Left ventricle myocardium inferior (tissue), 1 donor: ENCODE measurements at regions not wholly inside any gene's neighbourhood (a gene's known extent, or its start where the extent isn't known, plus 50 kb on each side); places are given as distances from the start of the nearest gene placed in this dataset.

Experiments
- DNase-seq: peaks from one replicate; pipeline ENCODE4 v3.0.0-alpha.2; 2020
- H3K27ac ChIP-seq: fragments of 200-600 bp; replicated peaks from 2 replicates; pipeline ENCODE4 v1.8.0; 2021
- H3K27me3 ChIP-seq: fragments of 200-600 bp; 2 replicates; pipeline ENCODE4 v1.8.0; 2021; ENCODE audit warnings: low read depth
- H3K36me3 ChIP-seq: fragments of 200-600 bp; 2 replicates; pipeline ENCODE4 v1.8.0; 2021
- H3K4me1 ChIP-seq: fragments of 200-600 bp; 2 replicates; pipeline ENCODE4 v1.8.0; 2021
- H3K4me3 ChIP-seq: fragments of 200-600 bp; 2 replicates; pipeline ENCODE4 v1.8.0; 2021; ENCODE audit warnings: mild to moderate bottlenecking, moderate library complexity
- H3K9me3 ChIP-seq: fragments of 200-600 bp; replicated peaks from 2 replicates; pipeline ENCODE4 v1.8.0; 2021
- CTCF ChIP-seq: fragments of 200-600 bp; IDR thresholded peaks from 2 replicates; pipeline ENCODE4 v1.8.0; 2021; ENCODE audit warnings: antibody characterized with exemption, mild to moderate bottlenecking, borderline replicate concordance
- intact Hi-C: fragments of 100-400 bp; cut with micrococcal nuclease; formaldehyde crosslinking; loops from one replicate; pipeline ENCODE4 v1.11.0; 2022
- donor health status: DM: no; HTN: yes; CAD: no; lungs with severe emphysema.

GRCh38 chr4:187865914-187866313 is 129.7 kb upstream of the ZFP42 start:
- Histone ChIP-seq H3K9me3 (peaks cover 7% of the 10 kb centered on the region), H3K4me1 (no peaks in the 10 kb centered on the region), H3K27ac (no peak overlapping the region), H3K27me3 (no peaks in the 10 kb centered on the region), H3K36me3 (no peaks in the 10 kb centered on the region), H3K4me3 (no peak overlapping the region)
- no peak for DNase-seq
- intact Hi-C loops = no loop called here
- no peak for TF ChIP-seq CTCF

- intact Hi-C loops = no loop called here
- Histone ChIP-seq H3K36me3 (no peaks in the 10 kb centered on the region), H3K9me3 (peaks cover 6% of the 10 kb centered on the region), H3K4me3 (no peak overlapping the region), H3K27ac (no peak overlapping the region), H3K4me1 (no peaks in the 10 kb centered on the region), H3K27me3 (no peaks in the 10 kb centered on the region)
- TF ChIP-seq CTCF = no peak
- no peak for DNase-seq
These were observed 112.5 kb upstream of the ZFP42 start for GRCh38 chr4:187883049-187883448.

- no peak for DNase-seq
- no peaks in the 10 kb centered on the region for H3K36me3 ChIP-seq
- H3K4me3 ChIP-seq = no peak overlapping the region
- no peak for TF ChIP-seq CTCF
- H3K4me1 ChIP-seq = no peaks in the 10 kb centered on the region
- H3K27me3 ChIP-seq = no peaks in the 10 kb centered on the region
- H3K9me3 ChIP-seq = peaks cover 6% of the 10 kb centered on the region
- H3K27ac ChIP-seq = no peak overlapping the region
- intact Hi-C loops = no loop called here
These were observed 111.6 kb upstream of the ZFP42 start for GRCh38 chr4:187883836-187884475.

- TF ChIP-seq CTCF = no peak
- Histone ChIP-seq H3K4me1 (no peaks in the 10 kb centered on the region), H3K9me3 (peaks cover 6% of the 10 kb centered on the region), H3K27me3 (no peaks in the 10 kb centered on the region), H3K4me3 (no peak overlapping the region), H3K27ac (no peak overlapping the region), H3K36me3 (no peaks in the 10 kb centered on the region)
- DNase-seq = no peak
- intact Hi-C loops = no loop called here
These were observed 107.7 kb upstream of the ZFP42 start for GRCh38 chr4:187887906-187888305.

GRCh38 chr4:187889651-187890050 is 105.9 kb upstream of the ZFP42 start:
- Histone ChIP-seq H3K27ac (no peak overlapping the region), H3K4me1 (no peaks in the 10 kb centered on the region), H3K36me3 (no peaks in the 10 kb centered on the region), H3K4me3 (no peak overlapping the region), H3K9me3 (peaks cover 6% of the 10 kb centered on the region), H3K27me3 (no peaks in the 10 kb centered on the region)
- no peak for DNase-seq
- intact Hi-C loops = no loop called here
- TF ChIP-seq CTCF = no peak

- no peaks in the 10 kb centered on the region for H3K27me3 ChIP-seq
- no peaks in the 10 kb centered on the region for H3K36me3 ChIP-seq
- H3K27ac ChIP-seq = no peak overlapping the region
- TF ChIP-seq CTCF = no peak
- intact Hi-C loops = no loop called here
- no peaks in the 10 kb centered on the region for H3K9me3 ChIP-seq
- DNase-seq = no peak
- H3K4me3 ChIP-seq = no peak overlapping the region
- no peaks in the 10 kb centered on the region for H3K4me1 ChIP-seq
These were observed 102.2 kb upstream of the ZFP42 start for GRCh38 chr4:187893418-187893817.
